ENCODE measurements at regions not wholly inside any gene's neighbourhood (a gene's known extent, or its start where the extent isn't known, plus 50 kb on each side); places are given as distances from the start of the nearest gene placed in this dataset.
"Not testable (repeated sequence)": the region's sequence is repeated elsewhere in the genome, so short reads cannot be mapped to it uniquely, and the experiment has no call there.

GRCh38 chr14:87252103-87252502, 740.9 kb downstream of the GALC start:
- DNase-seq (ENCODE audit: low spot score) = no peak

GRCh38 chr14:87251011-87251410, 742.0 kb downstream of the GALC start:
- no peak for DNase-seq (ENCODE audit: low spot score)

- no peak for DNase-seq (ENCODE audit: low spot score)
Observed at GRCh38 chr14:87241018-87241768, 751.8 kb downstream of the GALC start.

GRCh38 chr14:87240319-87240718, 752.7 kb downstream of the GALC start:
- not testable (repeated sequence) for DNase-seq (ENCODE audit: low spot score)

- DNase-seq (ENCODE audit: low spot score) = no peak
Observed at GRCh38 chr14:87233806-87234384, 759.1 kb downstream of the GALC start.

- DNase-seq (ENCODE audit: low spot score) = no peak
Observed at GRCh38 chr14:87233266-87233665, 759.7 kb downstream of the GALC start.

- no peak for DNase-seq (ENCODE audit: low spot score)
Observed at GRCh38 chr14:87231336-87232026, 761.5 kb downstream of the GALC start.

GRCh38 chr14:87230726-87231125, 762.3 kb downstream of the GALC start:
- DNase-seq (ENCODE audit: low spot score) = no peak

- no peak for DNase-seq (ENCODE audit: low spot score)
Observed at GRCh38 chr14:87229131-87229530, 763.9 kb downstream of the GALC start.

- DNase-seq (ENCODE audit: low spot score) = no peak
Observed at GRCh38 chr14:87217023-87217422, 776.0 kb downstream of the GALC start.

GRCh38 chr14:87214558-87214957, 778.4 kb downstream of the GALC start:
- DNase-seq (ENCODE audit: low spot score) = no peak

- no peak for DNase-seq (ENCODE audit: low spot score)
Observed at GRCh38 chr14:87207756-87208155, 785.2 kb downstream of the GALC start.

GRCh38 chr14:87205811-87206210, 787.2 kb downstream of the GALC start:
- DNase-seq (ENCODE audit: low spot score) = no peak

- DNase-seq (ENCODE audit: low spot score) = no peak
Observed at GRCh38 chr14:87203346-87203745, 789.6 kb downstream of the GALC start.

- DNase-seq (ENCODE audit: low spot score) = no peak
Observed at GRCh38 chr14:87199381-87199780, 793.6 kb downstream of the GALC start.

GRCh38 chr14:87196436-87196835, 796.5 kb downstream of the GALC start:
- DNase-seq (ENCODE audit: low spot score) = no peak

GRCh38 chr14:87187786-87188185, 805.2 kb downstream of the GALC start:
- no peak for DNase-seq (ENCODE audit: low spot score)

GRCh38 chr14:87186737-87187136, 806.2 kb downstream of the GALC start:
- no peak for DNase-seq (ENCODE audit: low spot score)

- no peak for DNase-seq (ENCODE audit: low spot score)
Observed at GRCh38 chr14:87185961-87186560, 806.9 kb downstream of the GALC start.

GRCh38 chr14:87184180-87184579, 808.8 kb downstream of the GALC start:
- no peak for DNase-seq (ENCODE audit: low spot score)

GRCh38 chr14:87181288-87181687, 811.7 kb downstream of the GALC start:
- no peak for DNase-seq (ENCODE audit: low spot score)

- DNase-seq (ENCODE audit: low spot score) = no peak
Observed at GRCh38 chr14:87179936-87180335, 813.0 kb downstream of the GALC start.
